Superior temporal gyrus (tissue), 1 donor: ENCODE measurements at regions not wholly inside any gene's neighbourhood (a gene's known extent, or its start where the extent isn't known, plus 50 kb on each side); places are given as distances from the start of the nearest gene placed in this dataset.
"Not testable (repeated sequence)": the region's sequence is repeated elsewhere in the genome, so short reads cannot be mapped to it uniquely, and the experiment has no call there.

Experiments used
- DNase-seq: peaks from one replicate; pipeline ENCODE4 v3.0.0-alpha.2; 2016; ENCODE audit errors: extremely low spot score

- no peak for DNase-seq
Observed at GRCh38 chr10:123270221-123270620, 116.0 kb downstream of the BUB3 start.

DNA sequence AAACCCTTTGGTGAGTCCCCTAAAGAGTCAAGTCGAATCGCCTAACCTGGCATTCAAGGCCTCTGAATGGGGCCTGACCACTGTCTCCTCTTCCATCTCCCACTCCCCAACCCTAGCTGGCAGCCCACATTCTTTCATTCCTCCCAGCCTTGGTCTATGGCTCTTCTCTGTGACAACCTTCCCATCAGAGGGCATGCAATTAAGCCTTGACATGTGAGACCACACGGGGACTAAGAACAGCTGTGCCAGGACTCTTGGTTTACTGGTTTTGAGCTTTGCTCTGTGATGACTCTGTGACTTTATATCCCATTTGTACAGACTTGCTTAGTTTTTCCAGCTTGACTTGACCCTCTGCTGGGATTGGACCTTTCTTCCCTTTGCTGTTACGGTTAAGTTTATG is 116.6 kb downstream of the BUB3 start:
- DNase-seq = no peak

DNA sequence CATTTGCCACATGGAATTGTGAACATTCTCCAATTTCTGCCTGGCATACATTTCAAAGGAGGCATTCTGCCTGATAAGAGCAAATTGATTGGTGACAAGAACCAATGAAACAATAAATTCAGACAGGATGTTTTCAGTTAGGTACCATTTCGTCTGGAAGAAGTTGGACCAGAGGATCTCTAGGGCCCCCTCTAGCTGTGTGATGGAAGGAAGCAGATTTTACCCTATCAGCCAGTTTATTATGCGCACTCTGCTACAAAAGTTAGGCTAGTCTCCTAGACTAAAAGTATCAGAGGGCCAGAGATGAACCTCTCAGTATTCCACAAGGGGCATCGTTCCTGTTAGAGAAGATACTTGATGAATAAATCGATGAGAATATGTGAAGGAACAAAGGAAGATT is 118.0 kb downstream of the BUB3 start:
- DNase-seq = no peak

- no peak for DNase-seq
Observed at GRCh38 chr10:123274306-123275135, 120.3 kb downstream of the BUB3 start.

DNA sequence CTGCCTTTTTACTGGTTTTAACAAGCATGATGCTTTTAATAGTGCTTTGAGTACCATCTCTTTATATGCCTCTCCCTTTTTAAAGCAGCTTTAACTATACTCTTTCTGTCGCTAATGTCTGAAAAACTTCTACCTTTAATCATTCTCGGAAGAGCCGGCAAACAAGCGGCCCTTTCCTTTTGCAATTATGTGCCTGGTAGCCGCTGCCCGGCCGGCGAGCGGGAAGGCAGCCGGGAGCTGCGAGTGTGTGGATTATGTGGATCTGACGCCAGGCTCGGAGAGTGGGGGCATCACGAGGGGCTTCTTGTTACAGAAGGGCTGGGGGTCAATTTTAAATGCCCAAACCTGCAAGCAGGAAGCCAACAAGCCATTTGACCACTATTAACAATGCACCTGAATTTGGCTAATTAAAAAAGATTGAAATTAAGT is 120.9 kb downstream of the BUB3 start:
- no peak for DNase-seq

DNA sequence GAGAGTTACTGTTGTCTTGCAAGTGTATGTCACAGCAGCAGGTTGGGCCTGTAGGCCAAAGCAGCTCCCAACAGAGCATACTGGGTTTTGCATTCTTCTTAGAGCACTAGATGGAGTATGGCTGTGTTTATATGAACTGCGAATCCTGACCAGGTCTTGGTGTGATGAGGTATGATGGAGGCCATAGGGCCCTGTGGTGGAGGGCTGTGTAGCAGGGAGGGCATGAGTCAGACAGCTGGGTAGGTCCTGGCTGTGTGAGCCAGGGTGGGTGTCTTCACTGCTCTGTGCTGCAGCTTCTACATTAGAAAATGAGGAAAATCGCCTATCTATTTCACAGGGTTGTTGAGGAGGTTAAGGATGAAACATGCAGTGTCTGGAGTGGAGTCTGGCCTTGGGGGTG is 124.2 kb downstream of the BUB3 start:
- DNase-seq = no peak

- not testable (repeated sequence) for DNase-seq
Observed at GRCh38 chr10:123283371-123283770, 129.2 kb downstream of the BUB3 start.

DNA sequence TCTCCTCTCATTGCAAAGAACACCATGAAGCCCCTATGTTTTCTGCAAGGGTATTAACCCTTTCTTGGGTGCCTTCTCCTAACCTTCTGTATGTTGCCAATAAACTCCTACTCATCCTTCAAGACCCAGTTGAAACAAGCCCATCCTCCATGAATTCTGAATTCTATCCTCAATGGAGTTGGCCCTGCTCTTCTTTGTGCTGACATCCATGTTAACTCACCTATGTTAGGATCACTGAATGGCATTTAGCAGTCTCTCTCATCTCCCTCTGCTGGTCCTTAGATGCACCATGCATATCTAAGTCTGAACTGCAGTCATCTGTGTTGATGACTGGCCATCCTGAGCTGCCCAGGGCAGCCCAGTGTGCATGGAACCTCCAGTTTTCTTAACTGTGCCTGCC is 129.8 kb downstream of the BUB3 start:
- no peak for DNase-seq

- DNase-seq = no peak
Observed at GRCh38 chr10:123287594-123288247, 133.5 kb downstream of the BUB3 start.

DNA sequence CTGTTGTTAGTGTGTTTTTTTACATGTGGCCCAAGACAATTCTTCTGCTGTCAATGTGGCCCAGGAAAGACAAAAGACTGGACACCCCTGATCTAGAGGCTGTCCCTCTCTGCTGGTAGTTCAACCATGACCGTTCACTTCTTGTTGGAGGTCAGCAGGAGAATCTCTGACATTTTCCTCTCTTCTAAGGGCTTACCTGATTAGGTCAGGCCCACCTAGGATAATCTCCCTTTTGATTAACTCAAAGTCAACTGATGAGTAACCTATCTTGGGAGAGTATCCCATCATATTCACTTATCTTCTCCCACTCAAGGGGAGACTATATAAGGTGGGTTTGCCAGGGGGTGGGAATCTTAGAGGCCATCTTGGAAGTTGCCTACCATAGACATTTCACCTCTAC is 135.2 kb downstream of the BUB3 start:
- DNase-seq = no peak

DNA sequence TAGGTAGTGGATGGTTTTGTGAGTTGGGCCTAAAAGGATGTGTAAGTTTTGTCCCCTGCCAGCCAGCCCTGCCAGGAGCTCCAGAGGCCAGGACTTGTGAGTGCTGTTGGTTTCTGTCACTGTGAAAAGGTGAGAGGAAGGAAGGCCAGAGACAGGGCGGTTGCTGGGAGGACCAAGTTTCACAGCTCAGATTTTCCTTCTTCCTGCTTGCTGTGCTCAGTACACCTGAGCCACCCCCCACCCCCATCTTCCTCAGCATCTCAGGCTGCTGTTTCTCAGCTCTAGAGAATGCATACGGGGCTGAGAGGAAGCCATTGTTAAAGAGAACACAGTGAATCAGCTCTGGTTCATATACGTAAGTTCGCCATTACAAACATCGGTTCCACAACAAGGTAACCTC is 139.9 kb downstream of the BUB3 start:
- no peak for DNase-seq

- DNase-seq = no peak
Observed at GRCh38 chr10:123294886-123295285, 140.7 kb downstream of the BUB3 start.

DNA sequence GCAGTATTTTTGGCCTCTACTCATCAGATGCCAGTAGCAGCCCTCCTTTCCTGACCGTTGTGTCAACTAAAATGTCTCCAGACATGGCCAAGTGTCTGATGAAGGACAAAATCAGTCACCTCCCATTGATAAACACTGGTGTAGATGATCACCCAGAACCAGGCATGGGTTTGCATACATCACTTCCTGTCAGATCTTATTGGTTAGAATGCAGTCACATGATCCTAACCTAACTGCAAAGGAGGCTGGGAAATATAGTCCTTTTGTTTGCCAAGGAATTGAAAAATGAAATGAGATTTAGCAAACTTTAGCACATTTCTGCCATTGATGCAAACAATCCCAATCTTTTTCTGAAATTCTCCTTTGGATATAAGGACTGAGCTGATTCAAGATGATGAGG is 141.4 kb downstream of the BUB3 start:
- no peak for DNase-seq

GRCh38 chr10:123297175-123297574 is 143.0 kb downstream of the BUB3 start:
- no peak for DNase-seq

DNA sequence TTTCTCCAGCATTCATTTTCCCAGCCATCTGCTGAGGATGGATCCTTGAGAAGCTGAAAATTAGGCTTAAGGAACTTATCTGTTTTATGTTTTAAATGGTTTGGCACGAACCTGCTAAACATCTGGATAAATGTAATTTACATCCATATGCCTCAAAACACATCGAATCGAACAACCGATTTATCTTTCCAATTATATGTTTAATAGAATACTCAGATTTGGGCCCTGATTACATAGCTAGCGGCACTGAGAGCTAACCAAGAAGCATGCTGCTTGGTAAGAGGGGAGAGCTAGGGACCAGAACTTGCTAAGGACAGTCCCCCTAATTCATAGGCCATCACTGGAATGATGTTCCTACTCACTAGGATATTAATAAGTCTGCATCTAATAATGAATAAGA is 144.4 kb downstream of the BUB3 start:
- no peak for DNase-seq

DNA sequence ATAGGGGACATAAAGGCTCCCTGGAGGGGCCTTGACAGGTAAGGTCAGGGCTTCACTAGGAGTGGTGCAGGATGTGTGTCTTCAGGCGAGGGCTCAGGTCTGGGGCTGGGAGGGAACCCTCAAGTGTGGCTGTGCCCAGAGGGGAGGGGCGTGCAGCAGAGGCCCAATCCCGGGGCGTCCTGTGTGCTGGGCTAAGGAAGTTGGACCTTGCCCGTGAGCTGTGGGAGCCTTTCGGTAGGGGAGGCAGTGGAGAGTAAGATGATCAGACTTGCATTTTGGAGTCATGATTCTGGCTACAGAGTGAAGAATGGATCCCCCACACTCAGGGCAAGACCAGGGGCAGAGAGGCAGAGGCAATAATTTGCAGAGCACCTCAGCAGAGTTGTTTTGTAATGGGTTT is 145.4 kb downstream of the BUB3 start:
- DNase-seq = no peak

DNA sequence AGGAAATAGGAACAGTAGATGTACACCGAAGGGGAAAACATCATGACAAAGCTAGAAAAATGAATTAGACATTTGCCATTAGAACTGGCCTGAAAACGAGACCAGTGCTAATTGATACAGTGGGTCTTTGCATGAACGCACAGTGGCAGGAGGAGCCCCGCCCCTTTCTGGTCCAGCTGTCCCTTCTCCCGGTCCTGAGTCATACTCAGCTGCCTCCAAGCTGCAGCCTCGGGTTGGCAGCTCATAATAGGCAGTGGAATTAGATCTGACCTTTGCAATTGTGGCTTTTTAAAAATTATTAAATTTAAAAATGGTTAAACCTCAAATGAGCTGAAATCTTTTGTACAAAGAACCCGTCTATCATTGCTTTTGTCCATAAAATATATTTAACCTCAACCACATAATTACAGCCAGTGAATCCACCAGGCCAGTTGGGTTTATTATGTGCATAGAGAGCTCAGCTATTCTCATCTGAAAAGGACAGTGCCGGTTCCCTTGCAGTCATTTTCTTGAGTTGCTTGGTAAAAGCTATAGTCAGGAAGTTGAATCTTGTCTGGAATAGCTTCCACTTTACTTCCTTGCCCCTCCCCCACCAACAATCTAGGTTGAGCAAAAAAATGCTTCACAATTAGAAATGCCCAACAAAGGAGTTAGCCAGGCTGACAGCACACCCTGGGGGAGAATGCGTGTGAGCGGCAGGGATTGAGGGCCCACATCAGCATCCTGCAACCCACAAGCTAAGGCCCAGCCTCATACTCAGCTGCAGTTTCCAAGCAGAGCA is 147.1 kb downstream of the BUB3 start:
- DNase-seq = peak; percentile 92

DNA sequence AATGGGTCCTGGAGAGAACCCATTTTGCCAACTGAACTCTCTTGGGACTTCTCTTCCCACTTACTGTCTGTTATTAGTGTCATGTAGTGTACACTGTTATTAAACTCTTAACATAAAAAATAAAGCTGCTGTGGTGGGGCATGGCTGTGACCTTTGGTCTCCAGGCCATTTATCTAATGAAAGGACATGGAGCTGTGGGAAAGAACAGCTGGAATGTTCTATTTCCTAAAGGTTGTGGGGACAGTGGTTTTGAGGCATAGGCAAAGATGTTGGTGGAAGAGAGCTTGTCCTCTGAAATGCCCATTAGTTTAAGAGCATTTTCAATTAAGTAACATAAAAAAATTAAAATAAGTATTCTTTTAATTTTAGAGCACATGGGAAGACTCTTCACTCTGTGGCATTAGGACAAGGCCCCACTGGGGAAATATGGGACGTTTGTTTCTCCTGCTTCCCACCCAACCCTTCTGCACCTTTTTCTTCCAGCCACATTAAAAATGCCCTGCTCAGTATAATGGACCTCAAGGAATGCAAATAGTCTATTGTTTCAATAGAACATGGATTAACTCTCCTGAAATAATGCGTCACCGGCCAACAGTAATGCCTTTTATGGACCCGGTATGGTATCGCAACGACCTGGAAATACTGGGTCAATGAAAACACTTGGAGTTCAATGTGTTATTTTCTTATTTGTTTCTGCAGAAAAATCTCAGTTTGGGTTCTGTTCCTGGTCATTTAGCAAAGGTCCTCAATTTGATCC is 149.6 kb downstream of the BUB3 start:
- DNase-seq = no peak

- DNase-seq = no peak
Observed at GRCh38 chr10:123305671-123306070, 151.5 kb downstream of the BUB3 start.

GRCh38 chr10:123306290-123306689 is 152.1 kb downstream of the BUB3 start:
- DNase-seq = no peak

DNA sequence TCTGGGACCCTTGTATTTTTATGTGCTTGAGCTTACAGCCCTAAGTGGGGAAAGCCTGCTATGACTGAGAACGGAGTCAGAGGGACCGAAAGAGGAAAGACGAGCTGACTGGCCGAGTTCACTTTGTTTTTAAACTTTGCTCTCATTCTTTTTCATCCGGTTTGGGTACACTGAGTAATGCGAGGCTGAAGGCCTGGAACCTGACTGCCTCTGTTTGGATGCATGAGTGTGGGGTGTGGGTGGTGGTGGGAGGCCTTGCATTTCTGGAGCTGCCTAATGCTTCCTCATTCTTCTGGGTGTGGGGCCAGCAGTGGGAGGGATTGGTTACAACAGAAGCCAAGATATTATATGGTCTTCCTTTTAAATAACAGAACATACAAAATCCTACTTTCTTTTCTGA is 155.5 kb downstream of the BUB3 start:
- DNase-seq = no peak

- DNase-seq = no peak
Observed at GRCh38 chr10:123316776-123317175, 162.6 kb downstream of the BUB3 start.
